CD4-positive, alpha-beta T cell (primary cell): ENCODE measurements at regions not wholly inside any gene's neighbourhood (a gene's known extent, or its start where the extent isn't known, plus 50 kb on each side); places are given as distances from the start of the nearest gene placed in this dataset.

ENCODE experiments used
- ATAC-seq: fragments of 200-7000 bp; cut with Tn5 transposase; one replicate; pipeline ENCODE4 v1.10.0; 2022; ENCODE audit warnings: mild to moderate bottlenecking; ENCODE audit not compliant: poor library complexity
- CTCF ChIA-PET: fragments of 350-600 bp; sonication (Branson Sonifier 250); formaldehyde crosslinking; loops from one replicate; lab custom pipeline; 2021; ENCODE audit warnings: antibody characterized with exemption, inconsistent platforms; lab: Charles Lee
- POLR2A ChIA-PET: fragments of 350-600 bp; sonication (Branson Sonifier 250); formaldehyde crosslinking; loops from one replicate; lab custom pipeline; 2021; ENCODE audit warnings: antibody characterized with exemption, inconsistent platforms; lab: Charles Lee
- DNase-seq, 14 experiments: peaks; one replicate each; pipeline ENCODE4 v3.0.0-alpha.2; 2013 to 2020; ENCODE audit warnings: mixed read lengths in 2 of 14
- H3K27ac ChIP-seq, 2 donors: one replicate each; pipeline versions ENCODE4 v1.5.1 to v1.7.0; 2013; ENCODE audit warnings: low read length in 2 of 2, low read depth in 1 of 2, mild to moderate bottlenecking in 1 of 2
- H3K27me3 ChIP-seq, 2 experiments: 1 replicate in 1 of 2; 2 replicates in 1 of 2; pipeline versions ENCODE4 v1.6.1 to v1.7.0; 2013; ENCODE audit warnings: low read length in 2 of 2, control low read depth in 1 of 2, mild to moderate bottlenecking in 1 of 2, moderate library complexity in 1 of 2; ENCODE audit not compliant: insufficient read depth in 2 of 2, control insufficient read depth in 1 of 2
- H3K36me3 ChIP-seq: one replicate; pipeline ENCODE4 v1.6.1; 2013; ENCODE audit warnings: low read length, control low read depth; ENCODE audit not compliant: insufficient read depth
- H3K4me1 ChIP-seq: one replicate; pipeline ENCODE4 v1.6.1; 2013; ENCODE audit warnings: low read length, control low read depth; ENCODE audit not compliant: insufficient read depth
- H3K4me3 ChIP-seq: one replicate; pipeline ENCODE4 v1.5.1; 2013; ENCODE audit warnings: mild to moderate bottlenecking, low read length, moderate library complexity
- H3K9me3 ChIP-seq, 2 experiments: 1 replicate in 1 of 2; 2 replicates in 1 of 2; pipeline versions ENCODE4 v1.6.1 to v1.7.0; 2013; ENCODE audit warnings: low read length in 2 of 2, mild to moderate bottlenecking in 2 of 2, control low read depth in 1 of 2, moderate library complexity in 1 of 2; ENCODE audit not compliant: control insufficient read depth in 1 of 2, insufficient read depth in 1 of 2
- H3K27ac Mint-ChIP-seq: one replicate; pipeline ENCODE4 v1.8.0; 2020; ENCODE audit warnings: mixed read lengths
- H3K27me3 Mint-ChIP-seq: one replicate; pipeline ENCODE4 v1.8.0; 2021; ENCODE audit warnings: mixed read lengths
- H3K36me3 Mint-ChIP-seq: one replicate; pipeline ENCODE4 v1.8.0; 2021; ENCODE audit warnings: low read depth, mixed read lengths
- H3K4me1 Mint-ChIP-seq: one replicate; pipeline ENCODE4 v1.8.0; 2021; ENCODE audit warnings: low read depth, mixed read lengths
- H3K4me3 Mint-ChIP-seq: one replicate; pipeline ENCODE4 v1.8.0; 2020; ENCODE audit warnings: mild to moderate bottlenecking, mixed read lengths
- H3K9me3 Mint-ChIP-seq: one replicate; pipeline ENCODE4 v1.8.0; 2020; ENCODE audit warnings: mixed read lengths
- intact Hi-C, 2 experiments: fragments of 100-400 bp; cut with DNase I in 1 of 2; cut with micrococcal nuclease in 1 of 2; formaldehyde crosslinking; loops; one replicate each; pipeline versions ENCODE4 v1.15.1 to v1.9.0; 2023 to 2025; cut with DNase I, micrococcal nuclease
- TF ChIP-seq, protein P1 (sequence below): fragments of 200-600 bp; IDR thresholded peaks from one replicate; pipeline ENCODE4 v1.8.0; 2022; ENCODE audit warnings: antibody characterized with exemption, mild to moderate bottlenecking

DNA sequence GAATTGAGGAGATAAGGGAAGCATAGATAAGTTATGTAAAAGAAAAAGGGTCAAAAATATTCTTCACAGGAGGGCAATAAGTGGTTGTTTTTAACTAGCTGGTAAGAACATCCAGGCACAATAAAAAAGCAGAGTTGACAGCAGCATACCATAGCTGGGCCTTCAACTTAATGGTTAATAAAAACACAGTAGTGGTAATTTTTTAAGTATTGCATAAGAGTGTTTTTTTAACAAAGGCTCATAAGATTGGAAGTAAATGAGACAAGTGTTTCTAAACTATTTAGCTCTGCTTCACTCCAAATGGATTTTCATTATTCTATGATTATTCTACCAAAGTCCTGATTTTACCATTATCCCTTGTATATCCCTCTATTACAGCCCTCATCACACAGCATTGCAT is 140.1 kb upstream of the TSPAN8 start:
- Histone ChIP-seq H3K4me3 (no peak overlapping the region), H3K27ac (no peak overlapping the region), H3K4me1 (no peaks in the 10 kb centered on the region), H3K36me3 (no peaks in the 10 kb centered on the region), H3K27me3 (no peaks in the 10 kb centered on the region), H3K9me3 (peaks cover 0 to 1% of the 10 kb centered on the region in 2 experiments)
- Mint-ChIP-seq H3K9me3 (no peaks in the 10 kb centered on the region), H3K27ac (no peak overlapping the region), H3K4me3 (no peak overlapping the region), H3K27me3 (peaks cover 3% of the 10 kb centered on the region), H3K4me1 (no peaks in the 10 kb centered on the region), H3K36me3 (no peaks in the 10 kb centered on the region)
- POLR2A ChIA-PET, result no interaction called here
- CTCF ChIA-PET, result no interaction called here
- no peak for ATAC-seq
- intact Hi-C loops, result no loop called here
- DNase-seq, result no peak
- TF ChIP-seq, protein P1, sequence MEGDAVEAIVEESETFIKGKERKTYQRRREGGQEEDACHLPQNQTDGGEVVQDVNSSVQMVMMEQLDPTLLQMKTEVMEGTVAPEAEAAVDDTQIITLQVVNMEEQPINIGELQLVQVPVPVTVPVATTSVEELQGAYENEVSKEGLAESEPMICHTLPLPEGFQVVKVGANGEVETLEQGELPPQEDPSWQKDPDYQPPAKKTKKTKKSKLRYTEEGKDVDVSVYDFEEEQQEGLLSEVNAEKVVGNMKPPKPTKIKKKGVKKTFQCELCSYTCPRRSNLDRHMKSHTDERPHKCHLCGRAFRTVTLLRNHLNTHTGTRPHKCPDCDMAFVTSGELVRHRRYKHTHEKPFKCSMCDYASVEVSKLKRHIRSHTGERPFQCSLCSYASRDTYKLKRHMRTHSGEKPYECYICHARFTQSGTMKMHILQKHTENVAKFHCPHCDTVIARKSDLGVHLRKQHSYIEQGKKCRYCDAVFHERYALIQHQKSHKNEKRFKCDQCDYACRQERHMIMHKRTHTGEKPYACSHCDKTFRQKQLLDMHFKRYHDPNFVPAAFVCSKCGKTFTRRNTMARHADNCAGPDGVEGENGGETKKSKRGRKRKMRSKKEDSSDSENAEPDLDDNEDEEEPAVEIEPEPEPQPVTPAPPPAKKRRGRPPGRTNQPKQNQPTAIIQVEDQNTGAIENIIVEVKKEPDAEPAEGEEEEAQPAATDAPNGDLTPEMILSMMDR, result no peak

DNA sequence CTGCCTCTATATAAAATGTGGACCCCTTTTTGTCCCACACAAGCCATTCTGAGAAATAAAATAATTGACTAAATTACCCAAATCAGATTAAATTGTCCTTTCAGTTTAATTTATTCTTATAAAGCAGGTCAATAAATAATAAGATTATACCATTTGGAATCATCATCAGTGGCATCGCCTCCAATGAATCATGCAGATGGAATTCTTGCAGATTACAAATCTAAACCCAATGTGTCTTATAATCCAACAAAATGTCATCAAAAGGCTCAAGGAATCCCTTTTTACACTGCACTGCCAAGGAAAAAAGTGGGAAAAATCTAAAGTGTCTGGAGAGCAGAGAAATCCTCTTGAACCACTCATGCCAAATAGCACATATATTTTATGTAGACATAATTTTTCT is 138.2 kb upstream of the TSPAN8 start:
- DNase-seq (no peak), ATAC-seq (no peak)
- no peak overlapping the region for H3K4me3 Mint-ChIP-seq
- H3K4me1 Mint-ChIP-seq, result no peaks in the 10 kb centered on the region
- H3K4me1 ChIP-seq, result no peaks in the 10 kb centered on the region
- no peaks in the 10 kb centered on the region for H3K27me3 ChIP-seq
- no peak overlapping the region for H3K27ac ChIP-seq
- H3K36me3 Mint-ChIP-seq, result no peaks in the 10 kb centered on the region
- CTCF ChIA-PET, result no interaction called here
- intact Hi-C loops, result no loop called here
- H3K9me3 ChIP-seq, result peaks cover 3 to 5% of the 10 kb centered on the region in 2 experiments
- POLR2A ChIA-PET, result no interaction called here
- H3K27ac Mint-ChIP-seq, result no peak overlapping the region
- H3K27me3 Mint-ChIP-seq, result peaks cover 3% of the 10 kb centered on the region
- TF ChIP-seq, protein P1, result no peak
- H3K9me3 Mint-ChIP-seq, result peaks cover 4% of the 10 kb centered on the region
- H3K36me3 ChIP-seq, result no peaks in the 10 kb centered on the region
- no peak overlapping the region for H3K4me3 ChIP-seq

DNA sequence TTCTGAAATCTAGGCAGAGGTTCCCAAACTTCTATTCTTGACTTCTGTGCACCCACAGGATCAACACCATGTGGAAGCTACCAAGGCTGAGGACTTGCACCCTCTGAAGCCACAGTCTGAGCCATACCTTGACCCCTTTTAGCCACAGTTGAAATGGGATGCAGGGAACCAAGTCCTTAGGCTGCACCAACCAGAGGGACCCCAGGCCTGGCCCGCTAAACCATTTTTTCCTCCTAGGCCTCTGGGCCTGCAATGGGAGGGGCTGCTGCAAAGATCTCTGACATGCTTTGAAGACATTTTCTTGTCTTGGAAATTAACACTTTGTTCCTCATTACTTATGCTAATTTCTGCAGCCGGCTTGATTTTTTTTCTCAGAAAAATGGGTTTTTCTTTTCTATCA is 133.9 kb upstream of the TSPAN8 start:
- intact Hi-C loops, result no loop called here
- Histone ChIP-seq H3K4me1 (no peaks in the 10 kb centered on the region), H3K36me3 (no peaks in the 10 kb centered on the region), H3K27ac (no peak overlapping the region), H3K9me3 (peaks cover 3 to 5% of the 10 kb centered on the region in 2 experiments), H3K4me3 (no peak overlapping the region), H3K27me3 (no peaks in the 10 kb centered on the region)
- H3K9me3 Mint-ChIP-seq, result peaks cover 9% of the 10 kb centered on the region
- DNase-seq (no peak), ATAC-seq (no peak)
- no peaks in the 10 kb centered on the region for H3K27me3 Mint-ChIP-seq
- TF ChIP-seq, protein P1, result no peak
- ChIA-PET CTCF (no interaction called here), POLR2A (no interaction called here)
- H3K4me3 Mint-ChIP-seq, result no peak overlapping the region
- H3K36me3 Mint-ChIP-seq, result no peaks in the 10 kb centered on the region
- no peaks in the 10 kb centered on the region for H3K4me1 Mint-ChIP-seq
- no peak overlapping the region for H3K27ac Mint-ChIP-seq
